ENCODE measurements at regions not wholly inside any gene's neighbourhood (a gene's known extent, or its start where the extent isn't known, plus 50 kb on each side); places are given as distances from the start of the nearest gene placed in this dataset.

DNA sequence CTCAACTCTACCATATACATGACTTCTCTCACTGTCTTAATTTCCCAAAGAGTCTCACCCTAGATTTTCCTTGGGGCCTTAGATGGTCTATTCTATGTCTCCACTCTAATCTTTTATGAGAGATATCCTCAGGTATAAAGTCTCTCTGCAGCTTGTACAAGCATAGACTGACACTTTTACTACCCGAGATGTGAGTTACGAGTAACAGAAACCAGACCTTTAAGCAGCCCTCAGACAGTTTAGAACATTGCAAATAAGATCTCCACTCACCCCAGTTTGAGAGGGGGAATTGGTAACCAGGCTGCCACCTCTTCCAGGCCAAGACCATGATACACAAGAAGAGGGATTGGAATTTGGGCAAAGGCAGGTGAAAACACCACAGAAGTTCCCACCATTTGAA, 542.5 kb downstream of the TLE4 start:
- POLR2A ChIA-PET (ENCODE audit: low non-redundant PET): no interaction called here
- H3K27ac ChIP-seq: no peak overlapping the region
- no peak for DNase-seq (ENCODE audit: low spot score)
- TF ChIP-seq, protein P1, sequence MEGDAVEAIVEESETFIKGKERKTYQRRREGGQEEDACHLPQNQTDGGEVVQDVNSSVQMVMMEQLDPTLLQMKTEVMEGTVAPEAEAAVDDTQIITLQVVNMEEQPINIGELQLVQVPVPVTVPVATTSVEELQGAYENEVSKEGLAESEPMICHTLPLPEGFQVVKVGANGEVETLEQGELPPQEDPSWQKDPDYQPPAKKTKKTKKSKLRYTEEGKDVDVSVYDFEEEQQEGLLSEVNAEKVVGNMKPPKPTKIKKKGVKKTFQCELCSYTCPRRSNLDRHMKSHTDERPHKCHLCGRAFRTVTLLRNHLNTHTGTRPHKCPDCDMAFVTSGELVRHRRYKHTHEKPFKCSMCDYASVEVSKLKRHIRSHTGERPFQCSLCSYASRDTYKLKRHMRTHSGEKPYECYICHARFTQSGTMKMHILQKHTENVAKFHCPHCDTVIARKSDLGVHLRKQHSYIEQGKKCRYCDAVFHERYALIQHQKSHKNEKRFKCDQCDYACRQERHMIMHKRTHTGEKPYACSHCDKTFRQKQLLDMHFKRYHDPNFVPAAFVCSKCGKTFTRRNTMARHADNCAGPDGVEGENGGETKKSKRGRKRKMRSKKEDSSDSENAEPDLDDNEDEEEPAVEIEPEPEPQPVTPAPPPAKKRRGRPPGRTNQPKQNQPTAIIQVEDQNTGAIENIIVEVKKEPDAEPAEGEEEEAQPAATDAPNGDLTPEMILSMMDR (conservative IDR thresholded peaks at IDR 0.05; ENCODE audit: low read depth): no peak
- CTCF ChIA-PET: no interaction called here

DNA sequence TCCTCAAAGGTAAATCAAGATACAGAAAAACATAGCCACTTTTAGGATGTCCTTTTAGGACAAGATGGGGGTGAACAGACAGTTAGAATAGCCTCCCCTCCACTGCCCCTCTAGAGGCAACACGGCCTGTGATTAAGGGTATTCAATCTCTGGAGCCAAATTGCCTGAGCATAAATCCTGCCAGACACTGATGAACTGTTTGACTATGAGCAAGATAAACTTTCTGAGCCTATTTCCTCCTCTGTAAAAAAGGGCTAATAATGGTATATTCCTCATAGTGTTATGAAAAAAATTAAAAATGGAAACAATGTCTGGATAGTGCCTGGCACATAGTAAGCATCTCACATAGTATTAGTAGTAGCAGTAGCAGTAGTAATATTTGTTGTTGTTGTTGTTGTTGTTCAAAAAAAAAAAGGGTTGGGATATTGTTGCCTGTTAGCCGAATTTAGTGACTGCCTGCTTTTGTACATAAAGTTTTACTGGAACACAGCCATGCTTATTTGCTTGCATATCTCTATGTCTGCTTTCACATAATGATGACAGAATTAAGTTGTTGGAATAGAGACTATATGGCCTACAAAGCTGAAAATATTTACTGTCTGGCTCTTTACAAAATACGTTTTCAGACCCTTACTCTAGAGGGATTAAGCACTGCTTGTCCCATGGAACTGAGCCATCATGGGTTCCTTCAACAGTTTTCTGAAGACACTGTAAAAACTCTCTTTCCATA, 536.3 kb downstream of the TLE4 start:
- TF ChIP-seq, protein P1 (conservative IDR thresholded peaks at IDR 0.05; ENCODE audit: low read depth): no peak
- no peak overlapping the region for H3K27ac ChIP-seq
- ChIA-PET CTCF (no interaction called here), POLR2A (ENCODE audit: low non-redundant PET) (no interaction called here)
- DNase-seq (ENCODE audit: low spot score): no peak

DNA sequence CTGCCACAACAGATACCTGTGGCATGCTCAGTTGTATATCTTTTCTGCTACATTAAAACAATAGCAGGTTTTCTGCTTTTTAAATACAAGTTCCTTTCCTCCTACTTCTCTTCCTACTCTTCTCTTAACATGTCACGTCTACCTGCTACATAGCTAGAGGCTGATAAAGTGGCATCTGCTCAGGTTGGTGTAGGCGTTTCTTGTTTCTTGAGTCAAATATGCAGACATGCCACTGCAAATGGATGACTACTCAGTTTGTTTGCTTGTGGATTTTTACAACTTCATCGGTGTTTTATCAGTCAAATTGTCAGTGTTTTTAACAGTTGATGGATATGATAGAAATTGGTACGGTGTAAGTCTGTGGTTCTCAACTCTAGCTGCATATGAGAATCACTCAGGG, 525.7 kb downstream of the TLE4 start:
- H3K27ac ChIP-seq: no peak overlapping the region
- POLR2A ChIA-PET (ENCODE audit: low non-redundant PET): no interaction called here
- DNase-seq (ENCODE audit: low spot score): no peak
- TF ChIP-seq, protein P1 (conservative IDR thresholded peaks at IDR 0.05; ENCODE audit: low read depth): no peak
- CTCF ChIA-PET: no interaction called here

- CTCF ChIA-PET: no interaction called here
- no peak overlapping the region for H3K27ac ChIP-seq
- no peak for DNase-seq (ENCODE audit: low spot score)
- POLR2A ChIA-PET (ENCODE audit: low non-redundant PET): no interaction called here
- TF ChIP-seq, protein P1 (conservative IDR thresholded peaks at IDR 0.05; ENCODE audit: low read depth): no peak
These were observed 522.5 kb downstream of the TLE4 start for GRCh38 chr9:80094176-80094771.

DNA sequence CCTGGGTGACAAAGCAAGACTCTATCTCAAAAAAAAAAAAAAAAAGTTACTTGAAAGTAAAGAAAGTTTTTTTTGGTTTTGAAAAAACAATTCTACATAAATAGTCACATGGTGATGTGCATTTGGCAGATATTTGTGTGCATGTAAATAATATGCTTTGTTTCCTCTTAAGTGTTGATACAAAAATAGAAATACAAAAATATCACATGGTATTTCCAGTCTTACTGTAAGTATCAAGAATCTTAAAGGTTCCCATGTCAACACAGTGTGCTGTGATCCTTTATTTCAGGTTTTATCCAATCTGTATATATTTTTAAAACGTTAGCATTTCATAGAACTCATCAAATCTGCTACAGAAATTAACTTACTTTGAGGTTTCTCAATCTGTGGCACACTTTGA, 521.9 kb downstream of the TLE4 start:
- TF ChIP-seq, protein P1 (conservative IDR thresholded peaks at IDR 0.05; ENCODE audit: low read depth): no peak
- no peak overlapping the region for H3K27ac ChIP-seq
- POLR2A ChIA-PET (ENCODE audit: low non-redundant PET): no interaction called here
- DNase-seq (ENCODE audit: low spot score): no peak
- CTCF ChIA-PET: no interaction called here

DNA sequence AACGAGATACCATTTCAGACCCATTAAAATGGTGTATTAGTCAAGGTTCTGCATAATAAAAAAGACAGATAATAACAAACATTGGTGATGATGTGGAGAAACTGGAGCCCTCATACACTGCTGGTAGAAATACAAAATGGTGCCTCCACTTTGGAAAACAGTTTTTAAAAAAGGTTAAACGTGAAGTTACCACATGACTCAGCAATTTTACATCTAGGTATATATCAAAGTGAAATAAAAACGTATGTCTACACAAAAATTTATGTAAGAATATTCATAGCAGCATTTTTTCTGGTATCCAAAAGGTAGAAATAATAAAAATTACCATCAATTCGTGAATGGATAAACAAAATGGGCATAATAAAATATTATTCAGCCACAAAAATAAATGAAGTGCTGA, 519.8 kb downstream of the TLE4 start:
- ChIA-PET POLR2A (ENCODE audit: low non-redundant PET) (no interaction called here), CTCF (no interaction called here)
- DNase-seq (ENCODE audit: low spot score): no peak
- TF ChIP-seq, protein P1 (conservative IDR thresholded peaks at IDR 0.05; ENCODE audit: low read depth): no peak
- H3K27ac ChIP-seq: no peak overlapping the region
